ENCODE measurements at regions not wholly inside any gene's neighbourhood (a gene's known extent, or its start where the extent isn't known, plus 50 kb on each side); places are given as distances from the start of the nearest gene placed in this dataset.

DNA sequence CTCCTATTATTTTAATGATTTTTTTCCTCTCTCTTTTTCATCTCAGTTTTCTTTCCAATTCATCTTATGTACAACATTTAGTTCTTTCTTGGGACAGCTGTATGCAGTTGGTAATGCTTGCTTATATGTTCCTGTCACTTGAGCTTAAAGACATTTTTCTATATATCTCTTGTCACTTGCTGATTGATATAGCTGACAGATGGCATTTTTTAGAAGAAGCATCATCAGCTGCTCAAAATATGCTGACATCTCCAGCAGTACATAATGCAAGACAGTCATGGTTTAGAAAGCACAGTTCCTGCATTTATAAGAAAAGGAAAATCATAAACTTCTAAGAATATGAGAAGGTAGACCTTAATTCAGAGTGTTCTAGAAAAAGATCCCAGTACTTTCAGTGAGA is 56.5 kb downstream of the DCAF8L1 start:
- no peak for FAIRE-seq

- FAIRE-seq = peak; percentile 33
Observed at GRCh38 chrX:27924261-27924660, 57.0 kb downstream of the DCAF8L1 start.

GRCh38 chrX:27918799-27919198 is 62.5 kb downstream of the DCAF8L1 start:
- peak; percentile 61 for FAIRE-seq

DNA sequence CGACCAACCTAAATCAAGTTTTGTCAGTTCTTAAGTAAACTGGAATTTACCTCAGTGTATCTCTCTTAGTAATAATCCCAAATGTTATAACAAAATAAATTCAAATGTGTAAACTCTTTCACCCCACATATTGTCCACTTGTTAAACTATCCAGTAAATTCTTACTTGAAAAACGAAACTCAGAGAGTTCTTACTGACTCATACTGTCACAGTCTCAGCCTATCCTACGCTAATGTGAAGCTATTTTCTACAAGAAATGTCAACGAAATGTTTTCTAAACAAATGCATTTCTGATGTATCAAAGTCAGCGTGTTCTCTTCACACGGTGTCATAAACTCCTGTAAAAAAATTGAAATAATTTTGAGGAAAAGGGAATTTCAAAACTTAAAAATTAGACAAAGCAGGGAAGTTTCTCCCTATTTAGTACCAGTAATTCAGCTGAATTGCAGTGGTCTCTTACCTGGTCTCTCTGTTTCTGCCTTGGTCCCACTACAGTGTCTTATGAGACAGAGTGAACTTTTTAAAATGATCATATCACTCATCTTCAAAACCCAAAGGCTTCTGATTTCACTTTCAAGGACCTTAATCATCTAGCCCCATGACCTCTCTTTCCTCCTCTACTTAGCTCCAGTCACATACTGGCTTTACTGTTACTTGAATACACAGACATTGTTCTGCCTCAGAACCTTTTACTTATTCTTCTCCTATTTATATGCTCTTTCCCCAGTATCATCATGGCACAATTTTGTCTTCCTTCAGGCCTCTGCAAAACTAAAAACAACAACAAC is 63.3 kb downstream of the DCAF8L1 start:
- no peak for FAIRE-seq

GRCh38 chrX:27915617-27916016 is 65.6 kb downstream of the DCAF8L1 start:
- peak; percentile 24 for FAIRE-seq

DNA sequence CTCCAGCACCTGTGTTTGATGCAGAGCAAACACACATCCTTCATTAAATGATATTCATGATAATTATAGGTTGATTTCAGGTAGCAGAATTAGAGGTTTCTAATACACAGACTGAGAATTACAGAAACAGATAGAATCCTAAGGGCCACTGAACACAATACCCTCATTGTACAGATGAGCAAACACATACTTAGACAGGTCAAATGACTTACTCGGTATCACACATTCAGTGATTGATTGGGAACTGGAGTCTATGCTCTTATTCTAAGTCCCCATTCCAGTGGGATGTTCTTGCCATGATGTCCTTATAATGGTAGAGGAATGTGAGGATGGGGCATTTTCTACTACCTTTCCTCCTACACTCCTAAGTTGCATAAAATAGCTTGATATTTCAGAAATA is 70.8 kb downstream of the DCAF8L1 start:
- no peak for FAIRE-seq

DNA sequence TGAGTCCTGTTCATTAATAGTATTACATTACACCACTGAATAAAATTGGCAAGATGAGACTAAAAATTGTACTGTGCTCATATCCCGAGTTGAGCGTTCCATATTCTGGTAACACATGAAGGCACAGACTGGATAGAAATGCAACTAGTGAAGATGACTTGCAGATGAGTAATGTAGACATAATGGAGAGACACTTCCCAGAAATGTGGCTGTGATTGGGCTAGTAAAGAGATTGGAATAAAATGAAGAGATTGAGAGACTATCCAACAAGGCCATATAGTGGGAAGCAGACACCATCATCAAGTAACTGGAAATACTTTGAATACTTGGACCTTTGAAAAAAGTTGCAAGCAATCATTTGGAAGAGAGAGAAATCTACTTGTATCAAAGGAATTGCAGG is 77.3 kb downstream of the DCAF8L1 start:
- FAIRE-seq = no peak

GRCh38 chrX:27893871-27894270 is 86.1 kb downstream of the MAGEB10 start:
- FAIRE-seq = no peak

DNA sequence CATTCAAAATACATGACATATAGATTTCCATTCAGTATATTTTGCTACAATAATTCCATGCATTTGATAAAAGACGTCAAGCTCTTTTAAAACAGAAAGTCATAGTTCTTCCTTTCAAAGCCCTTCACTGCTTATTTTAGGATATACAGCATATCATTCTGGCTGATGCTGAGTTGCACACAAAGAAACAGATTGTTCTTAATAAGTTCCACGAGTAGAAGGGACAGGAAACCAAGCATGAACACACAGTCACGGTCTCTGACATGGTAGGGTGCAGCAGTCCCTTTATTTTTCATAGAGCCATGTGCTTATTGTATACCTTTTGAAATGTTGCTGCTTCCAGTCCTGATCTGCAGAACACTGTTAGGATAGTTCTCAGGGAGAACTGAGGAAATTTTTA is 85.4 kb downstream of the MAGEB10 start:
- no peak for FAIRE-seq

- FAIRE-seq = peak; percentile 95
Observed at GRCh38 chrX:27890611-27891010, 82.8 kb downstream of the MAGEB10 start.

DNA sequence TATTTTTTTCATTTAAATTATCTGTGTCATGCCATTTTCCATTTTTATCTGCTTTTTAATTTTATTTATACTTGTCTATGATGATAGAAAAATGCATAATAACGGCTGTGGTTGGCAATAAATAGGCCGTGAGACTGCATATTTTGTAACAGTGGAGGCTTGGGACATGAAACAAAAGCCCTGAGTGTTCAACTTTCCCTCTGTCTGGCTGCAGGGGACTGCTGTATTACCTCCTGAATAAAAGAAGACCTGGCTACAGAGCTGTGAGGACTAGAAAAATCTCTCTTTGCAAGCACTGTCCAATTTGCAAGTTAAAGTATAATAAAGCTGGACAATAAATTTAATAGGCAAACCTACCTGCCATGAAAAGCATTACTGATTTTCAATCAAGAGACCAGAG is 82.1 kb downstream of the MAGEB10 start:
- no peak for FAIRE-seq

DNA sequence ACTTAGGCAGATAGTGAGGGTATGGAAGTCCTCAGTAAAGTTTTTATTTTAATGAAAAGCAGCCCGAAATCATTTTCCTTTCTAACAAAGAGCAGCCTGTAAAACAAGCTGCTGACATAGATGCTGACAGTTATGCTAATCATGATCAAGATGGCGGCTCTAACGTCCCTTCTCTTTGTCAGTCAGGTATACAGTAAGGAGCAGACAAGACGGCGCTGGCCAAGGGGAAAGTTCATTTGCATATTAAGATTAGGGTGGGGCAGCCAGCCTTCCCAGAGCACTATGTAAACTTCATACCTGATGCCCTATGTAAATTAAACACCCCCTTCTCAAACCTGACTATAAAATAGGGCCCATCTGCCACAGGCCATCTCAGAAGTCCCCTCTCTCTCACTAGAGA is 76.9 kb downstream of the MAGEB10 start:
- FAIRE-seq = no peak

DNA sequence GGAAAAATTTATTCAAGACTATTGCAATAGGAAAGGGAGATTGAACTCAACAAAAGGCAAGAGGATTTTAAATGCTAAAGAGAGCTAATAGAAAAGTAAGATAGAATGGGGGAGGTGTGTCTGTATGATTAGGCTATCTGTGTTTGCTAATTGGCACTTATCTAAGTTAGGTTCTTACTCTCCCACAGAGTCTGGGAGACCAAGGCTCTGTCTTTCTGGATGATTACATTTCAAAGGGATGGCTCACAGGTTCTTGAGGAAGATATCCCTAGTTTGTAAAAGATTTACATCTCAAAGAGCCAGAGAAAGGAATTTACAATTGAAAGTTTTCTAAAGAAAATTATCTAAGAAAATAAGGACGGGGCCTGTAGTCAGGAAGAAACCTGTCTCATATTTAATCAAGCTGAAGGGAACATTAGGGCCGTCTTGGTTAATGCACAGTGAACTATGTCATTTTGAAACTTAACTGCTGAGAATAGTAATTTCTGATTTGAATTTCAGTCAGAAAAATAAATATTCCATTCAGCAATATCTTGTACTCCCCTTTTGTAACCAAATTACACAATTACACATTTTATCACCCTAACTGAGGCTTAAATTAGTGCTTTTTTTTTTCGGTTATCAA is 75.8 kb downstream of the MAGEB10 start:
- peak; percentile 10 for FAIRE-seq

DNA sequence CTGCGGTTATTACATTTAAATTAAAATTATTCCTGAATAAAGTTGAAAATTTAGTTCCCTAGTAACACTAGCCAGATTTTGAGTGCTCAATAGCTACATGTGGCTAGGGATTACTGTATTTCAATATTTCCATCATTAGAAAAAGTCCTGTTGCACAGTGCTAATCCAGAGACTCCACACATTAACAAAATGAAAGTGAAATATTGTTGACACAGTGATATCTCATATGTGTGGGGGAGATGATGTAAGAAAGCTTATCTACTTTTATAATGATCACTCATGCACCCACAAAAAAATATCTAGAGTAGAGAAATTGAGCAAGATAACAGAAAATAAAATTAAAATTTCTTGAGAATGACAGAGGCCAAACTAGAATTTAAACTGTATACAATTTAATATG is 74.9 kb downstream of the MAGEB10 start:
- FAIRE-seq = no peak

DNA sequence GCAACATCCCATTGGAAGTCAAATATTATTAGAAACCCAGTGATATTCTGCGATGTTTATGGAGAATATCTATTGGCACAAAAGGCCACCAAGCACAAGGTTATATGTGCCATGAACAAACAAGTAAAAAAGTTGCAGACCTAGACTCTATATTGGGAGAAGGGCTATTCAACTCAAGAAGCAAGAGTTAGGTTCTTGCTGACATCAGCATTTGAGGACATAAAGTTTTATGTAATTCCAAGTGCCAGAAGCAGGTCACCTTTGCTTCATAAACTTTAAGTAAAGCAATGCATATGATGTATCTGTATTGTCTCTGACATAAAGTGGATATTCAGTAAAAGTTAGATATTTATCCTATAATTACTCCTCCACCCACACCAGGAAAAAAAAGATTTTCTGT is 71.1 kb downstream of the MAGEB10 start:
- FAIRE-seq = no peak

Measured in colon (tissue), 2 donors.